ENCODE measurements at regions not wholly inside any gene's neighbourhood (a gene's known extent, or its start where the extent isn't known, plus 50 kb on each side); places are given as distances from the start of the nearest gene placed in this dataset.

- H3K4me3 Mint-ChIP-seq = no peak overlapping the region
- H3K9me3 Mint-ChIP-seq = no peaks in the 10 kb centered on the region
- no peaks in the 10 kb centered on the region for H3K36me3 Mint-ChIP-seq (ENCODE audit: low read depth)
- no peaks in the 10 kb centered on the region for H3K4me1 Mint-ChIP-seq (ENCODE audit: low read depth)
- H3K27me3 Mint-ChIP-seq = peaks cover 3% of the 10 kb centered on the region
- H3K27ac Mint-ChIP-seq = no peak overlapping the region
These were observed 132.0 kb upstream of the WWC1 start for GRCh38 chr5:168159425-168159824.

DNA sequence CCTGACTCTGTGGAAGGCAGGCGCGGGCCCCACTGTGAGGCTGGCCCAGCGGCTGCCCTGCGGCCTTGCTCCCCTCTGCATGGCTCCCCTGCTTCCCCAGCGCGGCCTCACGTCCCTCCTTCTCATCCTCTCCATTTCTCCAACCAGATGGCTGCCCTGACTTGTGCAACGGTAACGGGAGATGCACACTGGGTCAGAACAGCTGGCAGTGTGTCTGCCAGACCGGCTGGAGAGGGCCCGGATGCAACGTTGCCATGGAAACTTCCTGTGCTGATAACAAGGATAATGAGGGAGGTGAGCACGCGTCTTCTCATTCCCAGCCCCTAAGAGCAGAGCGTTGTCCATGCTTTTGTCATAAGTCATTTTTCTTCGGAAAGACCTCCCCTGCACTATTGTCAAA lies 129.0 kb upstream of the WWC1 start:
- Mint-ChIP-seq H3K36me3 (ENCODE audit: low read depth) (no peaks in the 10 kb centered on the region), H3K4me1 (ENCODE audit: low read depth) (no peaks in the 10 kb centered on the region), H3K9me3 (no peaks in the 10 kb centered on the region), H3K4me3 (no peak overlapping the region), H3K27ac (no peak overlapping the region), H3K27me3 (peaks cover 3% of the 10 kb centered on the region)

DNA sequence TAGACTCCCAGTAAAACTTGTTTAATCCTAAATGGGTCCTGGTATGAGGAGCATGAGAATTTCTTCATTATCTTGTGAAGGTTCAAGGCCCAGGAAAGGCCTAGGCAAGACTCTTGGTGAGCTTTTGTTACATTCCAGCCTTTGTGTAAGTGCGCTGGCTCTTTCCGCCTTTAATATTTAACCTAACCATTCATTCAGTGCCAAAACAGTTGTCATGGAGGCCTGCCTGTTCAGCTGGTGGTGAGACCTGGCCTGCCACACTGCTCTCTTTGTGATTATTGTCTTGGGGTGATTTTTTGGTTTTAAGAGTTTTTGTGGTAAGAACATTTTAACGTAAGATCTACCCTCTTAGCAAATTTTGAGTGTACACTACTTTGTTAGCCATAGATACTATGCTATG lies 127.5 kb upstream of the WWC1 start:
- H3K27me3 Mint-ChIP-seq = peaks cover 3% of the 10 kb centered on the region

GRCh38 chr5:168165221-168165914 lies 126.1 kb upstream of the WWC1 start:
- Mint-ChIP-seq H3K4me3 (no peak overlapping the region), H3K27ac (no peak overlapping the region), H3K9me3 (no peaks in the 10 kb centered on the region), H3K36me3 (ENCODE audit: low read depth) (no peaks in the 10 kb centered on the region), H3K4me1 (ENCODE audit: low read depth) (no peaks in the 10 kb centered on the region), H3K27me3 (peaks cover 3% of the 10 kb centered on the region)

More for the DNA sequence above, 127.5 kb upstream of the WWC1 start:
- Mint-ChIP-seq H3K4me1 (ENCODE audit: low read depth) (no peaks in the 10 kb centered on the region), H3K27ac (no peak overlapping the region), H3K4me3 (no peak overlapping the region), H3K9me3 (no peaks in the 10 kb centered on the region), H3K36me3 (ENCODE audit: low read depth) (no peaks in the 10 kb centered on the region)

- Mint-ChIP-seq H3K4me3 (no peak overlapping the region), H3K27ac (no peak overlapping the region), H3K9me3 (no peaks in the 10 kb centered on the region), H3K36me3 (ENCODE audit: low read depth) (no peaks in the 10 kb centered on the region), H3K27me3 (peaks cover 3% of the 10 kb centered on the region), H3K4me1 (ENCODE audit: low read depth) (no peaks in the 10 kb centered on the region)
These were observed 125.5 kb upstream of the WWC1 start for GRCh38 chr5:168165977-168166376.

- H3K36me3 Mint-ChIP-seq (ENCODE audit: low read depth) = no peaks in the 10 kb centered on the region
- H3K4me3 Mint-ChIP-seq = no peak overlapping the region
- no peaks in the 10 kb centered on the region for H3K9me3 Mint-ChIP-seq
- no peaks in the 10 kb centered on the region for H3K4me1 Mint-ChIP-seq (ENCODE audit: low read depth)
- H3K27me3 Mint-ChIP-seq = peaks cover 3% of the 10 kb centered on the region
- H3K27ac Mint-ChIP-seq = no peak overlapping the region
These were observed 124.1 kb upstream of the WWC1 start for GRCh38 chr5:168167338-168167737.

DNA sequence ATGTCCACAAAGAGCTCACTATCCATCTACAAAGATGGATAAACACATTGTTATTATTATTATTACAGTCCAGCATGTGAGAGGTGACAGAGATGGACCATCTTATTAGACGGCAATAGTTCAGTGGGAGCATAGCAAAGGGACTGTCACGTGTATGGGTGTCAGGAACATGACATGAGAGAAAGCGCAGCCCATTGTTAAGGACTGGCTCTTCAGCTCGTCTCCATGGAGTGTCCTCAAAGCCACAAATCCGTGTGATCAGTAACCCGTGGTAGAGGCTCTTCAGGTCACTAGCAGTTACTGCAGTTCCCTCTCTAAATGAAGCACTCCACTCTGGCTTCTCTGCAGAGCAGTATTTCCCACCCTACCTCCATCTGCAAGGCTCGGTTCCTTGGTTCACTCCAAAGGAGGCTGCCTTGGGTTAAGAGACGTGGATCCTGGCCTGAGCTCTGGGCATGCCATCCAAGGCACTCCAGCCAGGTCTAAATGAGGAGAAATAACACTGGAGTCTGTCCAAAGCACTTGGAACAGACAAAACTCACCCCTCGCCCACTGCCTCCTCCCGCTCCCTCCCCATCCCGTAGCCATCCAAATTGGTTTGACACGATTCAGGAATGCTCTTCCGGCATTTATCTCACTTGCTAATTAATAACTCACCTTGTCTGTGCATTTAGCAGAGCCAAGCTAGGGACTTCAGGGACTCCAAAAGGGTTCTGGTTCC lies 122.3 kb upstream of the WWC1 start:
- H3K27ac Mint-ChIP-seq = no peak overlapping the region
- H3K9me3 Mint-ChIP-seq = no peaks in the 10 kb centered on the region
- H3K4me3 Mint-ChIP-seq = no peak overlapping the region
- no peaks in the 10 kb centered on the region for H3K27me3 Mint-ChIP-seq
- H3K36me3 Mint-ChIP-seq (ENCODE audit: low read depth) = no peaks in the 10 kb centered on the region
- no peaks in the 10 kb centered on the region for H3K4me1 Mint-ChIP-seq (ENCODE audit: low read depth)

- Mint-ChIP-seq H3K36me3 (ENCODE audit: low read depth) (no peaks in the 10 kb centered on the region), H3K4me3 (no peak overlapping the region)
These were observed 121.7 kb upstream of the WWC1 start for GRCh38 chr5:168169791-168170190.

DNA sequence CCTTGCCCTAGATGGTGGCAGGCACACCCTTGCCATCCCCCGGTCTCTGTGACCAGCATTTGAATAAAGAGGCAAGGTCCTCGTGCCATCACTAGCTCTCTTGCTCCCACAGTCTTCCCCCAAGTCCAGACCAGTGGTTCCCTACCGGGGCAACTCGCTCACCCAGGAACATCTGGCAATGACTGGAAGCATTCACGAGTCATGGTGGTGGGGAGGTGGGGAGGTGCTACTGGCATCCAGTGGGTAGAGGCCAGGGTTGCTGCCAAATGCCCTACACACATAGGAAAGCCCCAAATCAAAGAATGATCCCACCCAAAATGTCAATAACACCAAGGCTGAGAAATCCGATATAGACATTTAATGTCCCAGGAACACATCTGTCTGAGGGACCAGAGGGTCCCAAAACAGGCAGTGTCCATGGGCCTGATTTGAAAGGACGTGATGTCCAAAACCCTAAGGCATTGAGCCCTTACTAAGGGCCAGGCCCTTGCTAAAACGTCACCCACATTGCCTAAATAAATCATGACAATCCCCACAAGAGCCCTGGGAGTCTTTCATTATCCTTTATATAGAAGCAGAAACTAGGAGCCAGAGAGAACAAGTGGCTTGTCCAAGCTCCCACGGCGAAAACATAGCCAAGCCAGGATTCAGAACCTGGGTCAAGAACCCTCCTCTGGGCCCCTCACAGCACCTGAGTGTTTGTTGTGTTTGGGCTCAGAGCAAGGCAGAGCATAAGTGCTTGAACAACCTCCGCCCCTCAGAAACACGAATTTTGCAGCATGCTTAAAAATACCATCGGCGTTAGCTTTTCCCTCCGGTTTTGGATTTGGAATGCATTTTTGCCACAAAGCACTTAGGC lies 119.3 kb upstream of the WWC1 start:
- H3K36me3 Mint-ChIP-seq (ENCODE audit: low read depth) = no peaks in the 10 kb centered on the region

More at GRCh38 chr5:168169791-168170190, 121.7 kb upstream of the WWC1 start:
- H3K27me3 Mint-ChIP-seq = no peaks in the 10 kb centered on the region
- no peaks in the 10 kb centered on the region for H3K4me1 Mint-ChIP-seq (ENCODE audit: low read depth)
- no peak overlapping the region for H3K27ac Mint-ChIP-seq
- no peaks in the 10 kb centered on the region for H3K9me3 Mint-ChIP-seq

DNA sequence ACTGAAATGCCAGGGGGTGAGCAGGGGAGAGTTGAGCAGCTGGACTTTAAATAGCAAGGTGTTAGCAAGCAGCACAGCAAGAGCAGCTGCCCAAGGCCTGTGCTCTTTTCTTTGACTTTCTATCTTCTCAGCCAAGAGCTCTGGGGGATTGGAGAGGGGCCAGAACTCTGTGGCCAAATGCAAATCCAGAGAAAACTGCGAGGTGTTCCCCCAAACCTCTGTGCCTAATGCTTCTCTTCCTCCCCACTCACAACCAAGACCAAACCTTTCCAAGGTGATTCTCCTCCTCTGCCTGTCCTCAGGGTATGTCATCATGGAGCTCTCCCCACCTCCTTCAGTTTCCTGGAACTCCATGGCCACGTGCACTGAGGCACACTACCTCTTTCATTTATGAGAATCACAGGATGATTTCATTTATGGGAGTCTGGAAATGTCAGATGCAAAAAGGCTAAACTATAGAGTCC lies 118.7 kb upstream of the WWC1 start:
- no peaks in the 10 kb centered on the region for H3K27me3 Mint-ChIP-seq
- H3K27ac Mint-ChIP-seq = no peak overlapping the region
- no peaks in the 10 kb centered on the region for H3K9me3 Mint-ChIP-seq
- H3K4me1 Mint-ChIP-seq (ENCODE audit: low read depth) = no peaks in the 10 kb centered on the region
- H3K4me3 Mint-ChIP-seq = no peak overlapping the region
- H3K36me3 Mint-ChIP-seq (ENCODE audit: low read depth) = no peaks in the 10 kb centered on the region

More for the DNA sequence above, 119.3 kb upstream of the WWC1 start:
- no peaks in the 10 kb centered on the region for H3K27me3 Mint-ChIP-seq
- no peaks in the 10 kb centered on the region for H3K9me3 Mint-ChIP-seq
- H3K4me3 Mint-ChIP-seq = no peak overlapping the region
- H3K4me1 Mint-ChIP-seq (ENCODE audit: low read depth) = no peaks in the 10 kb centered on the region
- H3K27ac Mint-ChIP-seq = no peak overlapping the region

DNA sequence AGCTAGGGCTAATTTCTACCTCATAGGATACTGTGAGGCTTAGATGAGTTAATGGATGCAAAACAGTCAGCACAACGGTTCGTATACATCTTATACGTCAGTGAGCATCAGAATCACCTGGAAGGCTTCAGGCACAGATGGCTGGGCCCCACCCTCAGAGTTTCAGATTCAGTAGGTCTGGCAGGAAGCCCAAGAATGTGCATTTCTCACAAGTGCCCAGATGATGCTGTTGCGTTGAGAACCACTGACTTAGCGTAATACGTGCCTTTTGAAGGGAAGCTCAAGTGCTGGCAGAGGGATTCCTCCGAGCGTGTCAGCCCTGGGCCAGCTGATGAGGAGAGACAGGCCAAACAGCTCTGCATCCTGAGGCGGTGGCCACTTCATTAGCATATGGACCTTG lies 117.1 kb upstream of the WWC1 start:
- Mint-ChIP-seq H3K27me3 (no peaks in the 10 kb centered on the region), H3K4me3 (no peak overlapping the region), H3K36me3 (ENCODE audit: low read depth) (no peaks in the 10 kb centered on the region), H3K9me3 (no peaks in the 10 kb centered on the region), H3K27ac (no peak overlapping the region), H3K4me1 (ENCODE audit: low read depth) (no peaks in the 10 kb centered on the region)

- Mint-ChIP-seq H3K27me3 (no peaks in the 10 kb centered on the region), H3K36me3 (ENCODE audit: low read depth) (no peaks in the 10 kb centered on the region), H3K4me1 (ENCODE audit: low read depth) (no peaks in the 10 kb centered on the region), H3K9me3 (no peaks in the 10 kb centered on the region), H3K4me3 (no peak overlapping the region), H3K27ac (no peak overlapping the region)
These were observed 115.2 kb upstream of the WWC1 start for GRCh38 chr5:168176251-168176650.

GRCh38 chr5:168176941-168177340 lies 114.5 kb upstream of the WWC1 start:
- Mint-ChIP-seq H3K9me3 (no peaks in the 10 kb centered on the region), H3K27ac (no peak overlapping the region), H3K4me3 (no peak overlapping the region), H3K27me3 (no peaks in the 10 kb centered on the region), H3K4me1 (ENCODE audit: low read depth) (no peaks in the 10 kb centered on the region), H3K36me3 (ENCODE audit: low read depth) (no peaks in the 10 kb centered on the region)

GRCh38 chr5:168177831-168178450 lies 113.5 kb upstream of the WWC1 start:
- Mint-ChIP-seq H3K9me3 (no peaks in the 10 kb centered on the region), H3K4me1 (ENCODE audit: low read depth) (no peaks in the 10 kb centered on the region), H3K27me3 (no peaks in the 10 kb centered on the region), H3K27ac (no peak overlapping the region), H3K4me3 (no peak overlapping the region), H3K36me3 (ENCODE audit: low read depth) (no peaks in the 10 kb centered on the region)

DNA sequence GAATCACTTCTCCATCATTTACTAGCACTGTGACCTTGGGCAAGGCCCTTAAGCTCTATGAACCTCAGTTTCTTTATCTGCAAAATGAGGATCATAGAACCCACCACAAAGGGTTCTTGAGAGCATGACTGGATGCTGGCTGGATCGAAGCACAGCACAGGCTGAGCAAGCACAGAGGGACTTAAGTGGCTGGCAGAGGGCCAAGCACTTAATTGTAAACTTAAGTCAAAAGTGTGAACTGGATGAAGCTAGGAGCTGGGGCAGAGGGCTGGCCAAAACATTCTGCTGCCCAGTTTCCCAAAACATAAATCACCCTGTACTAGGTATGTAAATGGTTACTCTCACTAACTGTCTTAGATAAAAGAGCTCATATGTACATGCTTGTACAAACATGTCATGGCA lies 112.3 kb upstream of the WWC1 start:
- Mint-ChIP-seq H3K27ac (no peak overlapping the region), H3K4me1 (ENCODE audit: low read depth) (no peaks in the 10 kb centered on the region), H3K36me3 (ENCODE audit: low read depth) (no peaks in the 10 kb centered on the region), H3K4me3 (no peak overlapping the region), H3K27me3 (no peaks in the 10 kb centered on the region), H3K9me3 (no peaks in the 10 kb centered on the region)
